CD4-positive, alpha-beta T cell treated with Interleukin-4 for 4 hours (primary cell): ENCODE measurements at regions not wholly inside any gene's neighbourhood (a gene's known extent, or its start where the extent isn't known, plus 50 kb on each side); places are given as distances from the start of the nearest gene placed in this dataset.
"Not testable (repeated sequence)": the region's sequence is repeated elsewhere in the genome, so short reads cannot be mapped to it uniquely, and the experiment has no call there.

Experiments used
- DNase-seq: peaks from one replicate; pipeline ENCODE4 v3.0.0-alpha.2; 2020

DNA sequence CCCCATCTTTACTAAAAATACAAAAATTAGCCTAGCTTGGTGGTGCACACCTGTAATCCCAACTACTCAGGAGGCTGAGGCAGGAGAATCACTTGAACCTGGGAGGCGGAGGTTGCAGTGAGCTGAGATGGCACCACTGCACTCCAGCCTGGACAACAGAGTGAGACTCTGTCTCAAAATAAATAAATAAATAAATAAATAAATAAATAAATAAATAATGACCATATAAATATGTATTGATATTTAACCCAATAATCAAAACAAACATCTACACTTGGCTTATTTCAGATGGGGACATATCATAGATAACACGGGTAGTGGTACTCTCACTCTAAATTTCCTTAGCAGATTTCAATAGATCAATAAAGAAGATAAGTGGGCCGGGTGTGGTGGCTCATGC is 1923.7 kb upstream of the AGA start:
- not testable (repeated sequence) for DNase-seq

DNA sequence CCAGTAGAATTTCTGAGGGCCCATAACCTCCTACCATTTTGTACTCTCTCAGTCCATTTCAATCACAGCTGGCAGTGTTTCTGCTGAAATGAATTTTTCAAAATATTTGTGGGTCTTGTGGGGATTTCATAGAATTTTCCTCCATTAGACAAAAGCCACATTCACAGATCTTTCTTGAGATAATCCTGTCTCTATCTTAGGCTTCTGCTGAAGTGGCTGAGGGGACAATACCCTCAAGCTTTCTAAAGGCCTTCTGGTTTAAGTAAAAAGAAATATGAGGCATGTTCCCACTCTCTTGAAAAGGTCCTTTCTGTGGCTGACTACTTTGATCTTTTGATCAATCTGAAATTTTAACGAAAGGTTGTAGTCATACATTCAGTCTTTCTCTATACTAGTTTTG is 1930.0 kb upstream of the AGA start:
- DNase-seq: no peak

DNA sequence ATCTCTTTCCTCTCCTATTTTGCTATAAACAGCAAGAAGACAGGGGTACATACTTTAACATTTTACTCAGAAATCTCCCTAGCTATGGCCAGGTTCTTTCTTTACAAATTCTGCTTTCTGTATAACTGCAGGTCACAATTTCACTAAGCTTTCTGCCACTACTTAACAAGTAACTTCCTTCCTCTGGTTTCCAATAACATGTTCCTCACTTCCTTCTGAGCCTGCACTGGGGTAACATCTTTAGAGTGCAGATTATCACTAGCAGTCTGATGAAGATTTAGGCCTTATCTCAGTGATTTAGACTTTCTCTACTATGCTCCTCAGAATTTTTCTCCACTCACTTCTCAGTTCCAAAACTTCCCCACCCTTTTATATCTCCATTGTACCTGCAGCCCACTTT is 1930.5 kb upstream of the AGA start:
- DNase-seq: no peak

DNA sequence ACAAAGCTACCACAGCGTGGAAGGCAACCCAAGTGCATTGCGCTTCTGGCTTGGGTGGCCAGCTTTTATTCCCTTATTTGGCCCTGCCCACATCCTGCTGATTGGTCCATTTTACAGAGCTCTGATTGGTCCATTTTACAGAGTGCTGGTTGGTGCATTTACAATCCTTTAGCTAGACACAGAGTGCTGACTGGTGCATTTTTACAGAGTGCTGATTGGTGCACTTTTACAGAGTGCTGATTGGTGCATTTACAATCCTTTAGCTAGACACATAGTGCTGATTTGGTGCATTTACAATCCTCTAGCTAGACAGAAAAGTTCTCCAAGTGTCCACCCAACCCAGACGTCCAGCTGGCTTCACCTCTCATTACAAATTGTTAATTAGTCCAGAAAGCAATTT is 1936.6 kb upstream of the AGA start:
- not testable (repeated sequence) for DNase-seq

DNA sequence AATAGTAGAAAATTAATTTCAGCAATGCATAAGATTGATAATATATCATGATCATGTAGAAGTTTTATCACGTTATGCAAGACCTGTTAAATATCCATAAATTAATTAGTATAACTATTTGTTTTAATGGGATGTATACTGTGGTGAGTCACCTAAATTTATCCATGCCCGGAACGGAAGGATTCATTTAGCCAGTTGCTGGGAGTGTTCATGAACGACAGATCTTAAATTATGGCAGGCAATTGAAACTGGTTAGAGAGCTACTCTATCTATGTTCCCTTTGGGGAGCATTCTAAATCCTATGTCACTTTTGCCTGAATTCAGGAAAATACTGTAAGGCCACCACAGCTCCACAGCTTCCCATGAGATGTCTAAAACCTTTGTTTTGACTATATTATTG is 1950.5 kb upstream of the AGA start:
- no peak for DNase-seq

DNA sequence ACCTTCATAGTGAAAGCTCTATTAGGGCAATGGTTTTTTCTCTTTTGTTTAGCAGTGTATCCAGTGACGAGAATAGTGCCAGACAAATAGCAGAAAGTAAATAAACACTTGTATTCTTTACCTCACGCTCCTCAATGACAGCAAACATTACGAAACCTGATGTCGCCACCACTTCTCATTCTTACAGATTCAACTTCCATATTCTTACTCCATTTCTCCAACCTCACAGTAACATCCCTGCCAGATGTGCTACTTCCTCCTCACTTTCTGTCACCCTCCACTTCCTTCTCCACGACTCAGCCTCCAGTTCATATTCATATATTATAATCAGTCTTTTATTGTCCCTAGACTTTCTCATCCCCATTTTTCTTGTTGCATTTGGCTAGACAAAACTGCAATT is 1956.2 kb upstream of the AGA start:
- no peak for DNase-seq

DNA sequence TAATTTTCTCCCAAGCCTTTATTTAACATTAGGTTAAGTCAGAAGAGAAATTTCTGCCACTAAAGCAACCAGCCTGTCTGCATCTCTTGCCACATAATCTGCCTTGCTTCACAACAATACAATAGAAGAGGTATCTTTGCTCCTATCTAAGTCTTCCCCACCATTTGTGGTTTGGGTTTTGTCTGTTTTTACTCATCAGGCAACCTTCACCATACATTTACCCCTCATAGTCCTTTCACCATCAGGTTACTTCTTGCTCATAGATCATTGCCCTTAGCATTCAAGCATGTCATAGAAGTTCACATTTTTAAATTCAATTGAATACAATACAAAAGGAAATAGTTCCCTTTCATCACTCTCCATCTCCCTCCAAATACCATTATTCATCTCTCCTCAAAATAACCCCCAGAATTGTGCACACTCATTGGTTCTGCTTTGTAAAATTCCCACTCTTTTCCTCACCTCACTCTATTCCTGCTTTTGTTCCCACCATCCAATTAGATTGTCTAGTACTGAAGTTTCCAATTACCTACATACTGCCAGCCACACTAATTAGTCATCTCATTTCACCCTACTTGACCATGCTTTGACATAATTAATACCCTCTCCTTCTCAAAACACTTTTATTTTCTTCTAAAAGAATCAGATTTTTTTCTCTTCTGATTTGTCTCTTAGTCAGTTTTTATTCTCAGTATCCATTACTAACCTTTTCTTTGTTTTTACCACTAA is 1957.0 kb upstream of the AGA start:
- DNase-seq: no peak

DNA sequence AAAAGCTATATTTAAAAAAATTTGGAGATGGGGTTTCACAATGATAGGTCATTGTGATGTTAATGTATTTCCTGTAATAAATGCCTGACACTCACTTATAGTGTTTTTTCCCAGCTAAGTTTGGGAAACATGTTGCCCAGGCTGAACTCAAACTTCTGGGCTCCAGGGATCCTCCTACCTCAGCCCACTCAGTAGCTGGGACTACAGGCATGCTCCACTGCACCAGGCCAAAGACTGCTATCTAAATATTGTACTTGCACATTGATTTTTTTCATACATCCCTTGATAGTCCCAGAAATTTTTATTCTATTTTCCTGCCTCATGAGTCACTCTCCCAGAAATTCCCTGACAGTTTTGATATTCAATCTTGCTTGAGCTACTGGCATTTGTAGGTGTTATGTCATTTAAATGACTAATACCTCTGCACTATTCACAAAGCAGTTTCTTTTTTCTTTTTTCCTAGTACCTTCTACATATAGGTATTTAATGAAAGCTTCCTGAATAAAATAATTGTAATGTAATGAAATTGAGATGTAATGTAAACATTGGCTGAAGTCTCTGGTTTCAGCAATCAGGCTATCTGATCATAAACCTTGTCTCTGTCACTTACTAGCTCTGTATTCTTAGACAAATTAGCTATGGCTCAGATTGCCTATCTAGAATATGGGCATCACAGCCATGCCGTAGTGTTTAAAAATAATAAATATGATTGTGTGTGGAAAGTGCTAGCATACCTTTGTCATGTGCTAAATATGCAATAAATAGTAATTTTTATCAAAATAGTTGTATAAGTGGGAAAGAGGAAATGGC is 1973.0 kb upstream of the AGA start:
- DNase-seq: no peak

DNA sequence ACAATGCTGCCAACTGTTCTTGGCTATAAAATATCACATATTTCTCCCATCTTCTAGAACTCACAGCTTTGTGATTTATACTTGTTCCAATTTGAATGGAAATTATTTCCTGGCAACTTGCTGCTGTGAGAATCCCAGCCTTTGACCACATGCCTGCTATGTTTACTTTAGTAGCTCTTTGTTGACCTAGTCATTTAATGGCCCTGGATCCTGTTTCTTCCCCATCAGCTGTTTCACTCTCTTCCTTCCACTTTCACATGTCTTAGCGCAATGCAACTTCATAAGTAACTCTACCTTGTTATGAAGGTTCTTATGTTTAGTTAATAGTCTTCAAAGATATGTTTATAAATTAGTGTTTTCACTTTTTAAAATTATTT is 1973.6 kb upstream of the AGA start:
- no peak for DNase-seq

DNA sequence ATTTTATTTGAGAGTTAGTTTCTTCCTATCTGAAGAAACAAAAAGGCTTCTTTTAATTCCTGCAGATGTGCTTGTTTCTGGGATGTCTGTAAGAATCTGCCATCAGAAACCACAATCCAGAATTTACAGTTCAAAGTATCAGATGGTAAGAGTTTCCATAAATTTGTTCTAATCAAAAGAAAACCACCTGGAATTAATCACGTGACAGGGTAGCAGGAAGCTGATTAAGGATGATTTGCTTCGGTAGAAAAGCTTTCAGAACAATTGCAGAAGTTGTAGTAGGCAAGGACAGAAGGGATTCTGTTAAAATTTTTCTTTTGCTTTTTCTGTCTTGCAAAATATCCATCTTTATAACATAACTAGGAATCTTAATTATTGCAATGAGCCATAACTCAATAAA is 1975.1 kb upstream of the AGA start:
- no peak for DNase-seq

DNA sequence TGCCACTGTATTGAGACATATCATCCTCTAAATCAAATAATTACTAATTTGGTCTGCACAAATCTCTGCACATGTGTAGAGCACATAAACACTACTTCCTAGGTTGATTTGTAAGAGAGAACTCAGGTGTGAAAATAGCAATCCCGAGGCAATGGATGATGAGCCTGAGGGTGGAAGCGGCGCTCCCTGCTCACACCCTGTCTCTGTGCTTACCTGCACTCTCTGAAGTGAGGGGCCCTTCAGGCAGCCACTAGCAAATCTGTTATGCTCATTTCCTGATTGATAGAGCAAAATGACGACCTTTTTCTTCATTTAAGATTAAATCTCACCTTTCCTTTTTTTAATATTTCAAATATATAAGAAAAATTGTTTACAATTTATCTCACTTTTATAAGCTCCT is 1995.7 kb upstream of the AGA start:
- no peak for DNase-seq

DNA sequence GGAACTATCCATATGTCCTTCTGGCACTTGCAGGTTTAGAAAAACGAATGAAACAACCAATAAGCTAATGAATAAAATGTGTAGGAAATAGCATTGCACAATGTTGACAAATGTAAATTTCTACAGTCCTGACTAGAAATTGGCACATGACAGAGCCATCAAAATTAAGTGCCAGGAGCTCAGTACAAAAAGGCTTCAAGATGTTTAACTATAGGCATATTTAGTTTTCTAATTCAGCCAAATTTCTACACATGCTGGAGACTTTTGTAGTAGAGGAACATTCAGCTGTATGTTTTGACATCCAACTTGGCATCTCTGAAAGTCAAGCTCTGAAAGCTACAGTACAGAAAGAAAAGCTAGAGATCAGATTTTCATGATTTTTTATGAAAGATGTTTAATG is 1999.4 kb upstream of the AGA start:
- DNase-seq: no peak

DNA sequence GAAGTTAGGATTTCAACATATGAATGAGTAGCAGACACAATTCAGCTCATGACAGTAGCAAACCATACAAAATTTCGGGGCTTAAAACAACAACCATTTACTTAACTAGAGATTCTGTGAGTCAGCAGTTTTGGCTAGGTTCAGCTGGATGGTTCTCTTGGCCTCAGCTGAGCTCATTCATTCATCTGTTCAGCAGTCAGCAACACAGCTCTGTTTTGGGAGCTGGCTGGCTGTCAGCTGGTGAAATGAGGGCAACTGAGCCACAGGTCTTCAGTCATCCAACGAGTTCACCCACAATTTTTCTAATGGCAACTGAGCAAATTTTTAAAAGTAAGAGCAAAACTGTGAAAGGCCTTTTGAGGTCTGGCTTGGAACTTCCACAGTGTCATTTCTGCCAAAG is 2005.1 kb upstream of the AGA start:
- no peak for DNase-seq

DNA sequence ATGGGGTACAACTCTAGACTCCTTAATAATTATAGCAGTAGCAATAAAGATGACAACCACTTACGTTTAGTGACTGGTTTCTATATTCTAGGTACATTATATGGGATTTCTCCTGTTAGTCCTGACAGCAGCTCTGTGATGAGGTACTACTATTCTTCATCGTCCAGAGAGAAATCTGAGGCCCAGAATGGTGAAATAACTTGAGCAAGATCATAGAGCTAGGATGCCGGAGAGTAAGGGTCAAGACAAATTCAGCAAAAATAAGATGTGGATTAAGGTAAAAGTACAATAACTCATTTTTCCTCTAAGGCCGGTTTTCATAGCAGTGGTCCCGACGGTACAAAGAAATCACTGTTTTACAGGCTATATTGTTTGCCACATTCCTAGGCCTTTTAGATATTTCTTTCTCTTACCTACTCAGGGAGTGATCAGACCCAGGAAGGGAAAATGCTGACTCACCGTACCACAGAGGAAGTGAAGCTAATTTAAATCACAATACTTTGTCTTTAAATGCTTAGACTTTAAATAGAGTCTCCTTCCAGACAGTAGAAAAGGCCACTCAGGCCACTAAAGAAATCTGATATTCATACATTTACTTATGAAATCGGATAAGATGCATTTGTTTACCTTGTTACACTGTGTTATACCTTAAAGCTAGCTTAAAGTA is 2023.0 kb upstream of the AGA start:
- no peak for DNase-seq

DNA sequence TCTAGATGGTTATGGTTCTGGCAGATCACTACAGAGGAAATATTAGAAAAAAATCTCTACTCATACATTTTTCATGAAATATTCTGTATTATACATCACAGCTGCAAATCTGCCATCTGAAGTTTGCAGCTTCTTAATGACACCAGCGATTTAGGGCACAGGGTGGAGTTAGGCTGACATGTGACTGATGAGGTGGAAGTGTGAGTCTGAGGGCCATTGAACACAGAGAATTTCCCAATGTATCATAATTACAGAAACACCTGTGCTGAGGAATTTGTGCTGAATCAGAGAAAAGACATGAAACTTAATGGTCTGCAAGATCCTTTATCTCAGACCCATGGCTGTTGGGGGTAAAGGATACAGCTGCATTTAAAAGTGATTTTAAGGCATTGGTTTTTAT is 2025.6 kb upstream of the AGA start:
- DNase-seq: no peak

DNA sequence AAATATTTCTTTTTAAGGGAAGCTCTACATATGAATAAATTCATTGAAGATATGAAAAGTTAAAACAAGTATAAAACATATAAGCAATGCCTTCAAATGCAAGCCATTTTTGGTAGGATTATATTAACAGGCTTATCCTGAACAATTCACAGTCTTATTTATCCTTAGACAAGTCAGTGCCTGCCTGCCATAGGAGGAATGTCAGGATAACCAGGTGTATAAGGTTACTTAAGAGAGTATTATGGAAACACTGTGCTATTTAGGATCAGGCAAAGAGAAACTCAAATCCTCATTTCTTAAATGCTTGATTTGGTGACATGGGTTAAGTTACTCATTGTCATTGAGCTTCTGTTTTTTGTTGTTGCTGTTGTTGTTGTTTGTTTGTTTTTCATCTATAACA is 2029.9 kb upstream of the AGA start:
- no peak for DNase-seq

DNA sequence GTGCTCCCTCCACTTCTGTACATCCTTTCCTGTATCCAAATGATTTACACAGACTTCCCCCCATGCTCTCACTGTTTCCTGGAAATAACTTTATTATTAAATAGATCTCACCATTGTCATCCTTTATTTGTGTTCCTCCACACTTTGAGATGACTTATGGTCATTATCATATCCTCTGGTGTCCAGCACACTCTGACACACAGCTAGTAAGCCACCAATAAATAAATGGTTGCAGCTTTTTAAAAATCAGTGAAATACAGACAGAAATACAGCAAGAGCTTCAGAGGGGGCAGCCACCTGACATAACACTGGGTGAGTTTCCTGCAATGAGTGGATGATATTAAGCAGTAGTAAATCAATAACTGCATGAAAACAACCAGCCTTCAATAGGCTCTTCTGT is 2036.4 kb upstream of the AGA start:
- no peak for DNase-seq

DNA sequence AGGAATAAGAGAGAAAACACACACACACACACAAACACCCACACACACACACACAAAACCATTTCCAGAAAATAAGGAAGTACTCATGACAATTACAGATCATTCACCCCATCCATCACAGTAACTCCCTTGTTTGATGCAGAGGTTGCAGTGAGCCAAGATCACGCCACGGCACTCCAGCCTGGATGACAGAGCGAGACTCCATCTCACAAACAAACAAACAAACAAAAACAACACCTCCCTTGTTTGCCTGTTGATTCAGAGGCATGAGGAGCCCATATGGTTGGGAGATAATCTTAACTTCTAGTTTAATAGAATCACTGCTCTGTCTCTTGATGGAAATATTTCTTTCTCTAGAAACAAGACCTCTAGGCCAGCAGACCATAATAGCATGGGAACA is 2043.5 kb upstream of the AGA start:
- no peak for DNase-seq

DNA sequence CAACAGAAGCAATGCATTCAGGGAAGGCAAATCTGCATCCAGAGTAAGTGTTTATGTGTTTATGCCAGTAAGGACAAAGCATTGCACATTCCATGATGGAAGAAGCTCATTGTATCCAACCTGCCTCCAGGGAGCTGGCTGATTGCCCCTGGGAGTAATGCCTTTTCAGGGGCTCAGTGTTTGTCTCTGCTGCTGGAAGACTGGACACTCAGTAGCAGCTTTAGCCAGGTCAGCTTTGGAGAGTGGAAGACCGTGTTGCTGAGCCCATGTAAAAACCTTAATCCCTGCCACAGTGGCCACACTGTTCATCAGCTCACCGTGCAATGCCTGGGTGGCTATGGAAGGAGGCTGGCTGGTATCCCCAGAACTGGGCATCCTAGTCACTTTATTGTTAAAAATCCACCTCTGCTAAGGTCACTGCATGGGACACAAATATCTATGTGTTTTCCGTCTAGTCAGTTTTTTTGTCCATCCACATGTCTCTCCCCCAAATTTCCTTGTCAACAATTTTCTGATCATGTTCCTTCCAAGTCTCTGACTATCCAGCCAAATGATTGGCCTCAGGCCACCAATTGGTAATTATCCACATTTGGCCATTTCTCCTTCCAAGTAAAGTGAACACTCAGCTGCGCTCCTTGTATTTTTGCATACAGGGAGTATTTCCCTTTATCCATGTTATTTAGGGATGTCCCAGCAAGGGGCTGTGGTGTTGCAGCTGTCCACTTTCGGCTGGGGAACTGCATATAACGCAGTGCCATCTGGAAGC is 2044.5 kb upstream of the AGA start:
- DNase-seq: no peak

DNA sequence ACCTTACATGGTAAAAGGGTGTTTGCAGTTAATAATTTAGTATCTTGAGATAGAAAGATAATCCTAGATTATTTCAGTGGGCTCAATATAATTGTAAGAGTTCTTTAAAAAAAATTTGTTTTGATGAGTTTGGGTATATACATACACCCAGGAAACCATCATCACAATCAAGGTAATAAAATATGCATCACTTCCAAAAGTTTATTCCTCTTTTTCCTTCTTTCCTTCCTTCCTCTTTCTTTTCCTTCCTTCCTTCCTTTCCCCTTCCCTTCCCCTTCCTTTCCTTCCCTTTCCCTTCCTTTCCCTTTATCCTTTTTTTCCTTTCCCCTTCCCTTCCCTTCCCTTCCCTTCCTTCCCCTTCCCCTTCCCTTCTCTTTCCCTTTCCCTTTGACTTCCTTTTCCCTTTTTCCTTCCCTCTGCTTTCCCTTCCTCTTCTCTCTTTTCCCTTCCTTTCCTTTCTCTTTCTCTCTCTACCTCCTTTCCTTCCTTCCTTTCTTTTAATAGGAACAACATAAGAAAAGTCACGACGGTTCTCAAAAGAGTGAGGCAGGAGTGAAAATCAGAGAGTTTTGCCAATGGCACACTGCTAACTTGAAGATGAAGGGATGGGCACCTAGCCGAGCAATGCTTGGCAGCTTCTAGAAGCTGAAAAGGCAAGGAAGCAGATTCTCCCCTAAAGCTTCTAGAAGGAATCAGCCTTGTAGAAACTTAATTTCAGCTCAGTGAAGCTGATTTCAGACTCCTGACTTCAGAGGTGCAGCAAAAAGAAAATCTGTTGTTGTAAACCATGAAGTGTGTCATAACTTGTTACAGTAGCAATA is 2050.2 kb upstream of the AGA start:
- DNase-seq: no peak

DNA sequence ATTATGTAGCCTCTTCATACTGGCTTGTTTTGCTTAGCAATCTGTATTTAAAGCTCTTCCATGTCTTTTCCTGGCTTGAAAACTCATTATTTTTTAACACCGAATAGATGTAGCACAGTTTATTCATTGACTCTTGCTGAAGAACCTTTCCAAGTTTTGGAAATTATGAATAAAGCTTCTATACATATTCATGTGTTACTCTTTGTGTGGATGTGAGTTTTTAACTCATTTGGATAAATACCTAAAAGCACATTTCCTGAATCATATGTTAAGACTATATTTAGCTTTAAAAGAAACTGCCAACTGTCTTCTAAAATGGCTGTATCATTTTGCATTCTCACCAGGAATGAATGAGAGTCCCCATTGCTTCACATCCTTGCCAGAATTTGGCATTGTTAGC is 2061.7 kb upstream of the AGA start:
- DNase-seq: no peak

DNA sequence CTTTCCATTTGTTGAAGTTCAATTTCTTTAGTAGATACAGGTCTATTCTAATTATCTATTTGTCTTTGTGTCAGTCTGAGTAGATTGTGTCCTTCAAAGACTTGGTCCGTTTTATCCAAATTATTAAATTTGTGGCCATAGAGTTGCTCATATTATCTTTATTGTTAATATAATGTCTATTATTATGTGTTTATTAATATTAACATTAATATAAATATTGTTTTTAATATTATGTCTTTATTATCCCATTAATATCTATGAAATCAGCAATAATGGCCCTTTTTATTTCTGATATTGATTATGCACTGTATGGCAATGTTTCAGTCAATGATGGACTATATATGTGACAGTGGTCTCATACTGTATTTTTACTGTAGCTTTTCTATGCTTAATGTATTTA is 2067.3 kb upstream of the AGA start:
- no peak for DNase-seq

DNA sequence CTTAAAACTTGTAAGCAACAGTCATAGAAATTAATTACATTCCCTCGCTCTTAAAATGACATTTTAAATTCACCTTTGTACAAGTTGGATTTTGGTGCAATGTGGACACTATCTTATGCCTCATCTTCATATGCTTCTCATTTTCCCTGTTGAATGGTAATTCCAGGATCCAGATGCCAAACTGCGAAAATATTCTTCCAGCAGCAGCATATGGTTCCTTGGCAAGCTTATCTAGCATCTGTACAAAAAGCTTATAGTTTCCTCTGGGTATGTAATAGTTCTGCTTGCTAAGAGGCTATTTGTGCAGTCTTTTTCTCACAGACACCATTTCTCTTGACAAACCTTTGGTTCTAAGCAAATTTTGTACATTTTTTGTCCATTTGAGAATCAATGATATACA is 2079.7 kb upstream of the AGA start:
- no peak for DNase-seq
